ENCODE measurements at regions not wholly inside any gene's neighbourhood (a gene's known extent, or its start where the extent isn't known, plus 50 kb on each side); places are given as distances from the start of the nearest gene placed in this dataset.

GRCh38 chr5:64050296-64050695 lies 88.1 kb upstream of the HTR1A start:
- TF ChIP-seq EZH2 (IDR thresholded peaks at IDR 0.05; ENCODE audit: insufficient read depth, poor library complexity, severe bottlenecking) (no peak), EZH2phosphoT487 (IDR thresholded peaks at IDR 0.05; ENCODE audit: insufficient read depth, low read depth) (no peak)

Data from GM23248 (cell line).